T follicular helper cell (primary cell): ENCODE measurements at regions not wholly inside any gene's neighbourhood (a gene's known extent, or its start where the extent isn't known, plus 50 kb on each side); places are given as distances from the start of the nearest gene placed in this dataset.
A peak's percentile ranks its signal among the peaks of the same experiment; 100 is the strongest.

ENCODE experiments used
- DNase-seq: peaks from one replicate; pipeline ENCODE4 v3.0.0-alpha.2; 2020; ENCODE audit warnings: low read depth

GRCh38 chr13:108156749-108157148, 58.6 kb downstream of the LIG4 start:
- no peak for DNase-seq

GRCh38 chr13:108155185-108156106, 59.9 kb downstream of the LIG4 start:
- peak; percentile 40 for DNase-seq

GRCh38 chr13:108154421-108154858, 60.9 kb downstream of the LIG4 start:
- no peak for DNase-seq

- no peak for DNase-seq
These were observed 68.7 kb downstream of the LIG4 start for GRCh38 chr13:108146642-108147041.

- no peak for DNase-seq
These were observed 72.5 kb downstream of the LIG4 start for GRCh38 chr13:108142702-108143436.

GRCh38 chr13:108137176-108137575, 78.2 kb downstream of the LIG4 start:
- no peak for DNase-seq

GRCh38 chr13:108127406-108127805, 87.9 kb downstream of the LIG4 start:
- no peak for DNase-seq

- no peak for DNase-seq
These were observed 89.3 kb downstream of the LIG4 start for GRCh38 chr13:108126056-108126455.

GRCh38 chr13:108121406-108121805, 93.9 kb downstream of the LIG4 start:
- no peak for DNase-seq

GRCh38 chr13:108120856-108121255, 94.5 kb downstream of the LIG4 start:
- no peak for DNase-seq

GRCh38 chr13:108120302-108120701, 95.0 kb downstream of the LIG4 start:
- DNase-seq, result no peak

GRCh38 chr13:108115738-108116137, 99.6 kb downstream of the LIG4 start:
- no peak for DNase-seq

GRCh38 chr13:108113407-108113806, 101.9 kb downstream of the LIG4 start:
- DNase-seq, result no peak

GRCh38 chr13:108104736-108105135, 110.6 kb downstream of the LIG4 start:
- no peak for DNase-seq

- DNase-seq, result no peak
These were observed 112.6 kb downstream of the LIG4 start for GRCh38 chr13:108102771-108103170.

GRCh38 chr13:108096301-108096915, 118.9 kb downstream of the LIG4 start:
- no peak for DNase-seq

GRCh38 chr13:108095036-108095435, 120.3 kb downstream of the LIG4 start:
- DNase-seq, result no peak

- DNase-seq, result no peak
These were observed 121.7 kb downstream of the LIG4 start for GRCh38 chr13:108093616-108094015.

GRCh38 chr13:108087810-108088209, 127.5 kb downstream of the LIG4 start:
- DNase-seq, result no peak

GRCh38 chr13:108086678-108087077, 128.7 kb downstream of the LIG4 start:
- DNase-seq, result no peak

GRCh38 chr13:108084840-108085239, 130.5 kb downstream of the LIG4 start:
- no peak for DNase-seq

- no peak for DNase-seq
These were observed 132.3 kb downstream of the LIG4 start for GRCh38 chr13:108083056-108083455.

- no peak for DNase-seq
These were observed 132.9 kb downstream of the LIG4 start for GRCh38 chr13:108082481-108082880.
